ENCODE measurements at regions not wholly inside any gene's neighbourhood (a gene's known extent, or its start where the extent isn't known, plus 50 kb on each side); places are given as distances from the start of the nearest gene placed in this dataset.

GRCh38 chr12:42873401-42873800 lies 283.9 kb upstream of the PRICKLE1 start:
- Histone ChIP-seq H3K18ac (ENCODE audit: low read depth in 1 of 2, low read length in 2 of 2) (no peak overlapping the region), H3K14ac (ENCODE audit: low read length in 2 of 2) (no peak overlapping the region), H4K8ac (ENCODE audit: low read length) (no peak overlapping the region), H3K4me1 (ENCODE audit: control insufficient read depth, insufficient read depth, low read depth, low read length) (no peaks in the 10 kb centered on the region), H3K23ac (ENCODE audit: low read length in 2 of 2) (no peak overlapping the region), H3K4me3 (ENCODE audit: insufficient read depth in 1 of 2, low read depth in 1 of 2, low read length in 2 of 2) (no peak overlapping the region), H2BK120ac (ENCODE audit: low read depth, low read length) (no peak overlapping the region), H3K4ac (ENCODE audit: low read depth in 1 of 2, low read length in 2 of 2) (no peak overlapping the region), H3K9ac (ENCODE audit: low read length) (no peak overlapping the region), H3K79me1 (replicated peaks; ENCODE audit: low read length, poor library complexity, severe bottlenecking) (no peaks in the 10 kb centered on the region), H2BK15ac (ENCODE audit: low read depth, poor library complexity, severe bottlenecking) (no peak overlapping the region), H2AK5ac (ENCODE audit: low read length, severe bottlenecking) (no peak overlapping the region), H2AFZ (ENCODE audit: low read depth, low read length) (no peak overlapping the region), H4K91ac (ENCODE audit: low read length) (no peak overlapping the region), H3K9me3 (ENCODE audit: control insufficient read depth, low read length) (no peaks in the 10 kb centered on the region), H2BK5ac (ENCODE audit: low read depth, low read length, poor library complexity, severe bottlenecking) (no peak overlapping the region), H3K36me3 (ENCODE audit: control insufficient read depth in 1 of 2, insufficient read depth in 2 of 2, low read depth in 1 of 2, low read length in 2 of 2) (no peaks in the 10 kb centered on the region), H3K4me2 (ENCODE audit: low read length, poor library complexity, severe bottlenecking) (no peak overlapping the region), H2BK12ac (ENCODE audit: low read length in 2 of 2) (no peak overlapping the region), H3K27me3 (ENCODE audit: control insufficient read depth in 1 of 2, insufficient read depth in 1 of 2, low read length in 2 of 2) (no peaks in the 10 kb centered on the region), H3K27ac (ENCODE audit: low read length, poor library complexity, severe bottlenecking) (no peak overlapping the region)
- 100% methylated on average over 3 of the region's 5 CpGs for WGBS
- DNase-seq: no peak

GRCh38 chr12:42871816-42872215 lies 282.3 kb upstream of the PRICKLE1 start:
- H3K14ac ChIP-seq (ENCODE audit: low read length in 2 of 2): no peak overlapping the region

GRCh38 chr12:42868291-42868690 lies 278.7 kb upstream of the PRICKLE1 start:
- Histone ChIP-seq H3K4me3 (ENCODE audit: insufficient read depth in 1 of 2, low read depth in 1 of 2, low read length in 2 of 2) (no peak overlapping the region), H4K8ac (ENCODE audit: low read length) (no peak overlapping the region), H2AFZ (ENCODE audit: low read depth, low read length) (no peak overlapping the region), H3K4ac (ENCODE audit: low read depth in 1 of 2, low read length in 2 of 2) (no peak overlapping the region), H3K23ac (ENCODE audit: low read length in 2 of 2) (no peak overlapping the region), H2BK12ac (ENCODE audit: low read length in 2 of 2) (no peak overlapping the region), H3K9me3 (ENCODE audit: control insufficient read depth, low read length) (no peaks in the 10 kb centered on the region), H2AK5ac (ENCODE audit: low read length, severe bottlenecking) (no peak overlapping the region), H3K36me3 (ENCODE audit: control insufficient read depth in 1 of 2, insufficient read depth in 2 of 2, low read depth in 1 of 2, low read length in 2 of 2) (no peaks in the 10 kb centered on the region), H2BK15ac (ENCODE audit: low read depth, poor library complexity, severe bottlenecking) (no peak overlapping the region), H3K4me1 (ENCODE audit: control insufficient read depth, insufficient read depth, low read depth, low read length) (no peaks in the 10 kb centered on the region), H2BK5ac (ENCODE audit: low read depth, low read length, poor library complexity, severe bottlenecking) (no peak overlapping the region), H3K18ac (ENCODE audit: low read depth in 1 of 2, low read length in 2 of 2) (no peak overlapping the region), H3K4me2 (ENCODE audit: low read length, poor library complexity, severe bottlenecking) (no peak overlapping the region), H2BK120ac (ENCODE audit: low read depth, low read length) (no peak overlapping the region), H3K9ac (ENCODE audit: low read length) (no peak overlapping the region), H3K27ac (ENCODE audit: low read length, poor library complexity, severe bottlenecking) (no peak overlapping the region), H3K14ac (ENCODE audit: low read length in 2 of 2) (no peak overlapping the region), H3K27me3 (ENCODE audit: control insufficient read depth in 1 of 2, insufficient read depth in 1 of 2, low read length in 2 of 2) (no peaks in the 10 kb centered on the region), H3K79me1 (replicated peaks; ENCODE audit: low read length, poor library complexity, severe bottlenecking) (no peaks in the 10 kb centered on the region), H4K91ac (ENCODE audit: low read length) (no peak overlapping the region)
- no CpG with 5 or more reads among the region's 1 CpG for WGBS
- DNase-seq: no peak

More at GRCh38 chr12:42871816-42872215, 282.3 kb upstream of the PRICKLE1 start:
- Histone ChIP-seq H2BK120ac (ENCODE audit: low read depth, low read length) (no peak overlapping the region), H3K4ac (ENCODE audit: low read depth in 1 of 2, low read length in 2 of 2) (no peak overlapping the region), H3K23ac (ENCODE audit: low read length in 2 of 2) (no peak overlapping the region), H3K4me3 (ENCODE audit: insufficient read depth in 1 of 2, low read depth in 1 of 2, low read length in 2 of 2) (no peak overlapping the region), H3K36me3 (ENCODE audit: control insufficient read depth in 1 of 2, insufficient read depth in 2 of 2, low read depth in 1 of 2, low read length in 2 of 2) (no peaks in the 10 kb centered on the region), H3K4me2 (ENCODE audit: low read length, poor library complexity, severe bottlenecking) (no peak overlapping the region), H3K27ac (ENCODE audit: low read length, poor library complexity, severe bottlenecking) (no peak overlapping the region), H3K18ac (ENCODE audit: low read depth in 1 of 2, low read length in 2 of 2) (no peak overlapping the region), H2BK5ac (ENCODE audit: low read depth, low read length, poor library complexity, severe bottlenecking) (no peak overlapping the region), H3K27me3 (ENCODE audit: control insufficient read depth in 1 of 2, insufficient read depth in 1 of 2, low read length in 2 of 2) (no peaks in the 10 kb centered on the region), H3K4me1 (ENCODE audit: control insufficient read depth, insufficient read depth, low read depth, low read length) (no peaks in the 10 kb centered on the region), H4K8ac (ENCODE audit: low read length) (no peak overlapping the region), H3K9me3 (ENCODE audit: control insufficient read depth, low read length) (no peaks in the 10 kb centered on the region), H4K91ac (ENCODE audit: low read length) (no peak overlapping the region), H2AFZ (ENCODE audit: low read depth, low read length) (no peak overlapping the region), H2BK12ac (ENCODE audit: low read length in 2 of 2) (no peak overlapping the region), H2BK15ac (ENCODE audit: low read depth, poor library complexity, severe bottlenecking) (no peak overlapping the region), H3K9ac (ENCODE audit: low read length) (no peak overlapping the region), H3K79me1 (replicated peaks; ENCODE audit: low read length, poor library complexity, severe bottlenecking) (no peaks in the 10 kb centered on the region), H2AK5ac (ENCODE audit: low read length, severe bottlenecking) (no peak overlapping the region)
- DNase-seq: no peak
- WGBS: no CpG with 5 or more reads among the region's 3 CpGs

GRCh38 chr12:42865282-42865681 lies 275.7 kb upstream of the PRICKLE1 start:
- Histone ChIP-seq H3K79me1 (replicated peaks; ENCODE audit: low read length, poor library complexity, severe bottlenecking) (no peaks in the 10 kb centered on the region), H3K4ac (ENCODE audit: low read depth in 1 of 2, low read length in 2 of 2) (no peak overlapping the region), H3K27ac (ENCODE audit: low read length, poor library complexity, severe bottlenecking) (no peak overlapping the region), H4K8ac (ENCODE audit: low read length) (no peak overlapping the region), H2BK15ac (ENCODE audit: low read depth, poor library complexity, severe bottlenecking) (no peak overlapping the region), H2BK12ac (ENCODE audit: low read length in 2 of 2) (no peak overlapping the region), H4K91ac (ENCODE audit: low read length) (no peak overlapping the region), H3K4me3 (ENCODE audit: insufficient read depth in 1 of 2, low read depth in 1 of 2, low read length in 2 of 2) (no peak overlapping the region), H3K27me3 (ENCODE audit: control insufficient read depth in 1 of 2, insufficient read depth in 1 of 2, low read length in 2 of 2) (no peaks in the 10 kb centered on the region), H3K18ac (ENCODE audit: low read depth in 1 of 2, low read length in 2 of 2) (no peak overlapping the region), H3K4me2 (ENCODE audit: low read length, poor library complexity, severe bottlenecking) (no peak overlapping the region), H3K36me3 (ENCODE audit: control insufficient read depth in 1 of 2, insufficient read depth in 2 of 2, low read depth in 1 of 2, low read length in 2 of 2) (no peaks in the 10 kb centered on the region), H3K4me1 (ENCODE audit: control insufficient read depth, insufficient read depth, low read depth, low read length) (peaks cover 3% of the 10 kb centered on the region), H2BK5ac (ENCODE audit: low read depth, low read length, poor library complexity, severe bottlenecking) (no peak overlapping the region), H2AFZ (ENCODE audit: low read depth, low read length) (no peak overlapping the region), H2BK120ac (ENCODE audit: low read depth, low read length) (no peak overlapping the region), H2AK5ac (ENCODE audit: low read length, severe bottlenecking) (no peak overlapping the region), H3K9me3 (ENCODE audit: control insufficient read depth, low read length) (no peaks in the 10 kb centered on the region), H3K23ac (ENCODE audit: low read length in 2 of 2) (no peak overlapping the region), H3K14ac (ENCODE audit: low read length in 2 of 2) (no peak overlapping the region), H3K9ac (ENCODE audit: low read length) (no peak overlapping the region)
- no peak for DNase-seq
- 100% methylated on average over 1 of the region's 3 CpGs for WGBS
